Endothelial cell of hepatic sinusoid (primary cell): ENCODE measurements at regions not wholly inside any gene's neighbourhood (a gene's known extent, or its start where the extent isn't known, plus 50 kb on each side); places are given as distances from the start of the nearest gene placed in this dataset.
"Not testable (repeated sequence)": the region's sequence is repeated elsewhere in the genome, so short reads cannot be mapped to it uniquely, and the experiment has no call there.

Source experiments
- in situ Hi-C: cut with HindIII; loops from 2 replicates; pipeline ENCODE4 v1.10.0; 2017; ENCODE audit warnings: low sequenced_read_pairs

- in situ Hi-C loops, result no loop called here
Observed at GRCh38 chr12:60231976-60232907, 636.4 kb downstream of the SLC16A7 start.

GRCh38 chr12:60234611-60235195, 638.9 kb downstream of the SLC16A7 start:
- in situ Hi-C loops, result not testable (repeated sequence)

- in situ Hi-C loops, result no loop called here
Observed at GRCh38 chr12:60235261-60235660, 639.4 kb downstream of the SLC16A7 start.

- in situ Hi-C loops, result not testable (repeated sequence)
Observed at GRCh38 chr12:60236416-60236815, 640.6 kb downstream of the SLC16A7 start.

GRCh38 chr12:60240891-60241290, 645.1 kb downstream of the SLC16A7 start:
- in situ Hi-C loops, result no loop called here

GRCh38 chr12:60251091-60251490, 655.3 kb downstream of the SLC16A7 start:
- in situ Hi-C loops, result no loop called here

GRCh38 chr12:60252359-60253096, 656.7 kb downstream of the SLC16A7 start:
- in situ Hi-C loops, result no loop called here

- in situ Hi-C loops, result no loop called here
Observed at GRCh38 chr12:60255044-60255443, 659.2 kb downstream of the SLC16A7 start.

- in situ Hi-C loops, result no loop called here
Observed at GRCh38 chr12:60257063-60257462, 661.2 kb downstream of the SLC16A7 start.

- in situ Hi-C loops, result no loop called here
Observed at GRCh38 chr12:60259225-60259624, 663.4 kb downstream of the SLC16A7 start.

- in situ Hi-C loops, result no loop called here
Observed at GRCh38 chr12:60262378-60262777, 666.5 kb downstream of the SLC16A7 start.

- in situ Hi-C loops, result no loop called here
Observed at GRCh38 chr12:60263161-60263560, 667.3 kb downstream of the SLC16A7 start.

GRCh38 chr12:60263836-60264493, 668.1 kb downstream of the SLC16A7 start:
- in situ Hi-C loops, result no loop called here

GRCh38 chr12:60265741-60266140, 669.9 kb downstream of the SLC16A7 start:
- in situ Hi-C loops, result no loop called here

- in situ Hi-C loops, result no loop called here
Observed at GRCh38 chr12:60266381-60266852, 670.6 kb downstream of the SLC16A7 start.

- in situ Hi-C loops, result no loop called here
Observed at GRCh38 chr12:60269611-60270269, 673.9 kb downstream of the SLC16A7 start.

GRCh38 chr12:60271816-60272215, 676.0 kb downstream of the SLC16A7 start:
- in situ Hi-C loops, result no loop called here

- in situ Hi-C loops, result no loop called here
Observed at GRCh38 chr12:60278209-60278608, 682.4 kb downstream of the SLC16A7 start.

GRCh38 chr12:60279221-60279620, 683.4 kb downstream of the SLC16A7 start:
- in situ Hi-C loops, result no loop called here

- in situ Hi-C loops, result no loop called here
Observed at GRCh38 chr12:60281522-60281921, 685.7 kb downstream of the SLC16A7 start.
